ENCODE measurements at regions not wholly inside any gene's neighbourhood (a gene's known extent, or its start where the extent isn't known, plus 50 kb on each side); places are given as distances from the start of the nearest gene placed in this dataset.

DNA sequence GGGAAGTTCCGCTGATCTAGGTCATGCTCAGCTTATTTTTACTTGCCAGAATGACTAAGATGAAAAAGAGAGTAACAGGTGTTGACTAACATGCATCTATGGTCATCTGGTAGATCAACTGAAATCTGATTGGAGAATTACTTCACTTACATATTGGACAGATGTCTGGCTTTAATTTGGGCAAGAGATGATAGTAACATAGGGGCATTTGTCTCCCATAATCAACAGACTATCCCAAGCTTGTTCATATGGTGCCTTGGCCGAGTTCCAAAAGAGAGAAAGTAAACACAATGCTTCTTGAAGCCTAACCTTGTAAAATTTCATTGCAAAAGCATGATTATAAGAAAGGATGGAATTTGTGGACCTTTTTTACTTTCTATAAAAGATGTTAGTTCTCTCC is 503.7 kb downstream of the ADCYAP1 start:
- Histone ChIP-seq H3K27ac (no peak overlapping the region), H3K4me3 (ENCODE audit: low read depth in 1 of 2, low read length in 1 of 2) (no peak overlapping the region), H3K36me3 (no peaks in the 10 kb centered on the region), H3K27me3 (no peaks in the 10 kb centered on the region), H3K9me3 (no peaks in the 10 kb centered on the region), H3K4me1 (ENCODE audit: control insufficient read depth in 1 of 2, insufficient read depth in 1 of 2, low read depth in 1 of 2, low read length in 1 of 2) (no peaks in the 10 kb centered on the region)
- TF ChIP-seq, protein P1, sequence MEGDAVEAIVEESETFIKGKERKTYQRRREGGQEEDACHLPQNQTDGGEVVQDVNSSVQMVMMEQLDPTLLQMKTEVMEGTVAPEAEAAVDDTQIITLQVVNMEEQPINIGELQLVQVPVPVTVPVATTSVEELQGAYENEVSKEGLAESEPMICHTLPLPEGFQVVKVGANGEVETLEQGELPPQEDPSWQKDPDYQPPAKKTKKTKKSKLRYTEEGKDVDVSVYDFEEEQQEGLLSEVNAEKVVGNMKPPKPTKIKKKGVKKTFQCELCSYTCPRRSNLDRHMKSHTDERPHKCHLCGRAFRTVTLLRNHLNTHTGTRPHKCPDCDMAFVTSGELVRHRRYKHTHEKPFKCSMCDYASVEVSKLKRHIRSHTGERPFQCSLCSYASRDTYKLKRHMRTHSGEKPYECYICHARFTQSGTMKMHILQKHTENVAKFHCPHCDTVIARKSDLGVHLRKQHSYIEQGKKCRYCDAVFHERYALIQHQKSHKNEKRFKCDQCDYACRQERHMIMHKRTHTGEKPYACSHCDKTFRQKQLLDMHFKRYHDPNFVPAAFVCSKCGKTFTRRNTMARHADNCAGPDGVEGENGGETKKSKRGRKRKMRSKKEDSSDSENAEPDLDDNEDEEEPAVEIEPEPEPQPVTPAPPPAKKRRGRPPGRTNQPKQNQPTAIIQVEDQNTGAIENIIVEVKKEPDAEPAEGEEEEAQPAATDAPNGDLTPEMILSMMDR (IDR thresholded peaks at IDR 0.05) = no peak

DNA sequence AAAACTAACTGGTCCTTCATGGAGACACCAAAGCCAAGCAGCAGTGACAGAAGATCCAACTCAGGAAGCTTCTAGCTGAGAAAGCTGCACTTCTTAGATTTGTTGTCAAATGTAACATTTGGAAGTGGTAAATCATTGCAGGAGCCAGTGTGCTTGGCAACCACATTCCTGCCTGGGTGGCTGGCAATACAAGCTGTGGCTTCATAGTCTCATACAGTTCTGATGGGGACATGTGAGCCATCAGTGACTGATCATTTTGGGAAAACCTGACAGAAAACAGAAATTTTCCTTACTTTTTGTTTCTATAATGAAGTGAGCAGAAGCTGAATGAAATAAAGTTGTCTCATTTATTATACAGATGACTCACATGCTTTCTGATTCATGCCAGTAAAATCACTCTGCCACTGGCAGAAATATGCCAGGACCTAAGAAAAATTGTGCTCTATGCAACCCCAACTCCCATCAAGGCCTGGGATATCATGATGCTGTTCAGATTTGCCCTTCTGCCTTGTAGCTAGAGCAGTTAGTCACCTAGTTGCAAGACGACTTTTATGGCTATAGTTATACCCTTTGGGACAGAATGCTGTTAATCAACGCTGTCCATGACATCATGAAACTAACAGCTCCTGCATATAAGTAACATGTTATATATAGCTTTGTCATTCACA is 508.1 kb downstream of the ADCYAP1 start:
- H3K27me3 ChIP-seq = no peaks in the 10 kb centered on the region
- H3K27ac ChIP-seq = no peak overlapping the region
- no peak overlapping the region for H3K4me3 ChIP-seq (ENCODE audit: low read depth in 1 of 2, low read length in 1 of 2)
- no peaks in the 10 kb centered on the region for H3K4me1 ChIP-seq (ENCODE audit: control insufficient read depth in 1 of 2, insufficient read depth in 1 of 2, low read depth in 1 of 2, low read length in 1 of 2)
- no peaks in the 10 kb centered on the region for H3K9me3 ChIP-seq
- TF ChIP-seq, protein P1 (IDR thresholded peaks at IDR 0.05) = no peak
- no peaks in the 10 kb centered on the region for H3K36me3 ChIP-seq

DNA sequence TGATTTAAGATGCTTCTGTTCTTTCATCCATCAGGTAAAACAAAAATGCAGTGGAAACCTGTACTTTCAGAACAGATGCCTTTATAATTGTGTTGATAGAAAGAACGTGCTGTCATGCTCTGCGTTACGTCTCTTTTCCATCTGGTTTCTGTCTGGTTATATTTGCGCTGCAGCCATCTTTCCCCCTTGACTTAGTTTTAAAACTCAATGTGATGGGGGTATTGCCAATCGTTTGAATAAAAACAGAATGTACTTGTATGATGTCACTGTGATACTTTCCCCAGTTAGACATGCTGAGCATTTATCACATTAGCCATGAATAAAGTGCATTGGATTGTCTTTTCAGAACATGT is 508.6 kb downstream of the ADCYAP1 start:
- Histone ChIP-seq H3K27me3 (no peaks in the 10 kb centered on the region), H3K4me1 (ENCODE audit: control insufficient read depth in 1 of 2, insufficient read depth in 1 of 2, low read depth in 1 of 2, low read length in 1 of 2) (no peaks in the 10 kb centered on the region), H3K9me3 (no peaks in the 10 kb centered on the region), H3K4me3 (ENCODE audit: low read depth in 1 of 2, low read length in 1 of 2) (no peak overlapping the region), H3K27ac (no peak overlapping the region), H3K36me3 (no peaks in the 10 kb centered on the region)
- TF ChIP-seq, protein P1 (IDR thresholded peaks at IDR 0.05) = no peak

DNA sequence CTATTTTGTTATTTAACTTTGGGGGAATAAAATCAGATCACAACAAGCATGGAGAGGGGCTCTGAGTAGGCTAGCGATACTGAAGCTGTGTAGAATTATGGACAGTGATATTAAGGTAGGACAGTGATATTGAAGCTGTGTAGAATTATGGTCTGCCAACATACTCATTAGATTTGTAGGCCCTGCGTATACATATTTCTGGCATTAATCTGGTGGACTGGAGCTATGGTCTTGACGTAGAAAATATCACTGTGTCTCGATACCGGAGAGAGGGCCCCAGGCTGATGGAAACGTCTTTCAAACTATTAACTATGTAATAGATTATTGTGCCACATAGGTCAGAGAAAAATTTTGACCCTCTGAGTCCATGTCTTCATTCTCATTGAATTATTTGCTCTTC is 511.4 kb downstream of the ADCYAP1 start:
- no peak overlapping the region for H3K4me3 ChIP-seq (ENCODE audit: low read depth in 1 of 2, low read length in 1 of 2)
- H3K27me3 ChIP-seq = no peaks in the 10 kb centered on the region
- H3K4me1 ChIP-seq (ENCODE audit: control insufficient read depth in 1 of 2, insufficient read depth in 1 of 2, low read depth in 1 of 2, low read length in 1 of 2) = no peaks in the 10 kb centered on the region
- TF ChIP-seq, protein P1 (IDR thresholded peaks at IDR 0.05) = no peak
- H3K36me3 ChIP-seq = no peaks in the 10 kb centered on the region
- no peak overlapping the region for H3K27ac ChIP-seq
- no peaks in the 10 kb centered on the region for H3K9me3 ChIP-seq

DNA sequence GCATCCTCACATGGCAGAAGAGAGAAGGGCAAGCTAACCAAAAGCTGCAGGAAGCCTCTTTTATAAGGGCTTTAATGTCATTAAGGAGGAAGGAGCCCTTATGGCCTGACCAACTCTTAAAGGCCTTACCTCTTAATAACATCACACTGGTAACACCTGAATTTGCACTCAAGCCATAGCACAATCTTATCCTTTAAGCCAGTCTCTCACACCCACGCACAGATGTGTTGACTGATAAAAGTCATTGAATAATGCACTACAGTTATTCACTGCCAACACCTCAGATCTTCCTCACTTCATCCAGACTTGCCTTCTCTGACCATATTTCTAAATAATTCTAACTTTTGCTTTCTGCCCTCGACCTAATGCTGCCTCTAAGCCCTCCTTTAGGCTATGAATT is 516.8 kb downstream of the ADCYAP1 start:
- H3K4me3 ChIP-seq (ENCODE audit: low read depth in 1 of 2, low read length in 1 of 2) = no peak overlapping the region
- H3K27me3 ChIP-seq = no peaks in the 10 kb centered on the region
- no peaks in the 10 kb centered on the region for H3K9me3 ChIP-seq
- TF ChIP-seq, protein P1 (IDR thresholded peaks at IDR 0.05) = no peak
- H3K36me3 ChIP-seq = no peaks in the 10 kb centered on the region
- H3K4me1 ChIP-seq (ENCODE audit: control insufficient read depth in 1 of 2, insufficient read depth in 1 of 2, low read depth in 1 of 2, low read length in 1 of 2) = no peaks in the 10 kb centered on the region
- H3K27ac ChIP-seq = no peak overlapping the region

DNA sequence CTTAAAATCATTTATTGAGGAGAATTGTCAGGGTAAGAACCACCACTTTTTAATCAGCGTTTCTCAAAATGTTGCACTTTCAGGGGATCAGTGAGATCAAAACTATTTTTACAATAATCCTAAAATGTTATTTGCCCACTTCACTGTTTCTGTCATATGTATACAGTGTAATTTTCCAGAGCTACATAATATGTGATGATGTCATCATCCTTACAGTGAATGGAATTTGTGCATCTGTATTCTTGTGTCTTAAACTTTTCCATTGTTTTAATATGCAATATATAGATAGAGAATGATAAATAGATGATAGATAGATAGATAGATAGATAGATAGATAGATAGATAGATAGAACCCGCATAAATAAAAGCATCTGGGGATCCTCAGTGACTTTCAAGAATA is 518.0 kb downstream of the ADCYAP1 start:
- Histone ChIP-seq H3K27ac (no peak overlapping the region), H3K36me3 (no peaks in the 10 kb centered on the region), H3K4me1 (ENCODE audit: control insufficient read depth in 1 of 2, insufficient read depth in 1 of 2, low read depth in 1 of 2, low read length in 1 of 2) (no peaks in the 10 kb centered on the region), H3K27me3 (no peaks in the 10 kb centered on the region), H3K9me3 (no peaks in the 10 kb centered on the region), H3K4me3 (ENCODE audit: low read depth in 1 of 2, low read length in 1 of 2) (no peak overlapping the region)
- TF ChIP-seq, protein P1 (IDR thresholded peaks at IDR 0.05) = no peak
